Activated CD8-positive, alpha-beta memory T cell treated with anti-CD3 and anti-CD28 coated beads, Interleukin-2, amount 50 U/mL, for 24 hours (primary cell): ENCODE measurements at regions not wholly inside any gene's neighbourhood (a gene's known extent, or its start where the extent isn't known, plus 50 kb on each side); places are given as distances from the start of the nearest gene placed in this dataset.
"Not testable (repeated sequence)": the region's sequence is repeated elsewhere in the genome, so short reads cannot be mapped to it uniquely, and the experiment has no call there.

ENCODE experiments used
- DNase-seq: peaks from one replicate; pipeline ENCODE4 v3.0.0-alpha.2; 2020; ENCODE audit errors: extremely low read depth

DNA sequence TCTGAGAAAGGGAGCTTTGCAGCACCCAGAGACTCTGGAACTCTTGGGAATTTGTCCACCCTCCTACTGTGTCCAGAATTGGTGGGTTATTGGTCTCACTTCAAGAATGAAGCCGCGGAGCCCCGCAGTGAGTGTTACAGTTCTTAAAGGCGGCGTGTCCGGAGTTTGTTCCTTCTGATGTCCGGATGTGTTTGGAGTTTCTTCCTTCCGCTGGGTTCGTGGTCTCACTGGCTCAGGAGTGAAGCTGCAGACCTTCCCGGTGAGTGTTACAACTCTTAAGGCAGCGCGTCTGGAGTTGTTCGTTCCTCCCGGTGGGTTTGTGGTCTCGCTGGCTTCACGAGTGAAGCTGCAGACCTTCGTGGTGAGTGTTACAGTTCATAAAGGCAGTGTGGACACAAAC is 824.7 kb downstream of the LRRTM4 start:
- DNase-seq, result not testable (repeated sequence)

DNA sequence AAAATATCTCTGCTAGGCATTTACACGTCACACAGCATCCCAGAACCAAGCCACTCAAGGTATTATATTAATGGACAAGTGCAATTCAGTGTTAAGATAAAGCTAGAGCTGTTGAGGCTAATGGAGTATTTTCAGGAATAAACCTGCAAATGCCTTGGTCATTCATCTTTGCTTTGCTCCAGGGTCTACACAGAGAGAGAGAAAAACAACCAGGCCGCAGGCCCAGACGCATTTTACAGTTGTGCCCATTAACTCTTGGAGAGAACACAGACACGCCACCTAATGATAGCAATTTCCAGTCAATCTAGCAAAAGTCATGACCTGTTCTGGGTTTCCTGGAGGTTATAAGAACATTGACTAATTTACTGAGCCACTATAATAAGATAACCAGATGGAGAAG is 829.3 kb downstream of the LRRTM4 start:
- no peak for DNase-seq

DNA sequence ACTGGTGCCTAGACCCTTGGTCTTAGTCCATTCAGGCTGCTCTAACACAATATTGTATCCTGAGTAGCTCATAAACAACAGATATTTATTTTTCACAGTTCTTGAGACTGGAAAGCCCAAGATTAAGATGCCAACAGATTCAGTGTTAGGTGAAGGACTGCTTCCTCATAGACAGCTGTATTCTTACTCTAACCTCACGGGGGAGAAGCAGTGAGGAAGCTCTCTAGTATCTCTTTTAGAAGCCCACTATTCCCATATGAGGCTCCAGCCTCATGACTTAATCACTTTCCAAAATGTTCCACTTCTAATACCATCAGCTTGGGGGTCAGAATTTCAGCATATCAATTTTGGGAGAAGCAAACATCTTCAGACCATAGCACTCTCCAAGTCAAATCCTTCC is 833.4 kb downstream of the LRRTM4 start:
- no peak for DNase-seq

DNA sequence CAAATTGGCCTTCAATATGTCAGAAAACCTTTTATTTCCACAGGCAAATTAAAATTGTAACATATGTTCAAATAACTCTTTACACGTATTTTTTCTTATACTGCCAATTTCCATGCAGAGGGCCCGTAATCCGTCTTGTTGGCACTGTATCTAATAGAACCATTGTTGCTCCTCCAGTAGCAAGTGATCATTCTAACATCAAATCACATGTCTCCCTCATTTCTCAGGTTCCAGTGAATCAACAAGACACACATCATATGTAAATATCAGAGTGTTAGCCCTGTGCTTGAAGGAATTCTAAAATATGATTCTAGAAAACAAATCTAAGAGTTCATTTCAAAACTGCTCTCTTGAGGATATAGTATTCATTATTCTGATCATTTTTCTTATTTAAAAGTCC is 834.3 kb downstream of the LRRTM4 start:
- no peak for DNase-seq

DNA sequence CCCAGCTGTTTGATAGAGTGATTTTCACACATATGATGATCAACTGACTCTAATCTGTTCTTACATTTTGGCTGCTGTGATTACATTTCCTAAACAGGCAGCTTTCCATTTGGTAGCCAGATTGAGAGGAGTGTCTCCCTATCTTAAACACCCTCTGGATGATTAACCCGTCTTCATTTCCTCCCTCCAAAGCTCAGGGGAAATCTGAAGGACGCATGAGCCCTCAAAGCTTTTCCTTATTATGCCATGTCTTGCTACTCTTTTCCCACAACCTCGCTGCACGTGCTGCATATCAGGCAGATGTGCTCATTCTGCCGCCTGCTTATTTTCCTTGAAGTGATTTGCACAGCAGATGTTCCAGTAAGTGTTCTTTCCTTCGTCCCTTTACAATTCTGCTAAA is 837.4 kb downstream of the LRRTM4 start:
- DNase-seq, result no peak

DNA sequence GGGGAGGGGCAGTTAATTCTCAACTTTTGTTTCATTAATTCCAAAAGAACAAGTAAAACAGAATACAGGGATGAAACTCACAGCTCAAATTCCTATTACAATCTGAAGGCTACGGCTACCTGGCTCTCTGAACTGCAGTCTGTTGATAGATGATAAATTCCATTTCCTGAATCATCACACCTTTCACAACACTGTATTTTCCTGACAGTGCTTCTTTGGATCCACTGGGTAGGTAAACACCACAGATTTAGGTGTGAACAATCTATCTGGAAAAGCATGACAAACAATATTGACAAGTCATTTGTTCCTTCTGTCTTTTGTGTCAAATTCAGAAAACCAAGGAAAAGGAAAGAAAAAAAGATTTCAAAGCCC is 843.2 kb downstream of the LRRTM4 start:
- DNase-seq, result no peak

DNA sequence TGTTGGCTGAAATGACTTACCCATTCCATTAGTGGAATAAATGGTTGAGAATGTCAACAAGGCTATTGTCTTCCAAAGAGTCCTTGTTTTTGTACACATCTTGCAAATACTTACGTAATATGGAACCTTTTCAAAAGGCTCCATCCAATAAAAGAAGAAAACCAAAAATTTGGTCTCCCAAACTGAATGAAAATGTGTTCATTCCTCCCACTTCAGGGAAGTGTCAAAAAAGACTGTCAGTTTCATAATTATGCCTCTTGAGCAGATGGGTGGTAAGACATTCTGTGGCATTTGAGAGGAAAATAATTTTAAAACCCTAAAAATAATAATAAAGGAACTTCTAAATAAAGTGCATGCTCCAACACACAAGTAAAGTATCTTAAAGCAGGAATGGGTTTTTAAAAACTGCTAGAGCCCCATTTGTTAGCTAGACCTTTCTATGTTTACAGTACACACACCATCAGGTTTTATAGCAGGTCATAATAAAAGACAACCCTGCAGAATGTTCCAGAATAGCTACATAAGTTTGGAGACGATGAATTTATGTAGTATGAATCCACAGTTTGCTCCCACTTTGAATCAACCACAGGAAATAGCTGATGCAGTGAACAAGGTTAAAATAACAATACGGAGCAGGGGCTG is 843.7 kb downstream of the LRRTM4 start:
- no peak for DNase-seq

DNA sequence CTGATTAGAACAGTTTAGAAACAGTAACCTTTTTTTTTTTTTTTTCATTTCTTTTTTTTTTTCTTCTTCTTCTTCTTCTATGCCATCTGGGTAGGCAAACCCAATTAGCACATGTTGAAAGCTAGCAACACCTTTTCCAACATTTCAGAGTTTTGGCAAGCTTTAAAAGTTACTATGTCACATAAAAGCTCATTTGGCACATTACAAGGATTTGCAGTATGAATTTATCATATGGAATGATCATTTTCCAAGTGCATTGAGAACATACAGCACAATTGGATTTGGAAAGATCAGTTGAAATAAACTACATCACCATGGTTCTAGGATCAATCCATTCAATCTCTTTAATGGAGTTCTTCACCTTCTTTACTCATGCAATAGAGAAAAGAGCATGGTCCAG is 847.0 kb downstream of the LRRTM4 start:
- no peak for DNase-seq

DNA sequence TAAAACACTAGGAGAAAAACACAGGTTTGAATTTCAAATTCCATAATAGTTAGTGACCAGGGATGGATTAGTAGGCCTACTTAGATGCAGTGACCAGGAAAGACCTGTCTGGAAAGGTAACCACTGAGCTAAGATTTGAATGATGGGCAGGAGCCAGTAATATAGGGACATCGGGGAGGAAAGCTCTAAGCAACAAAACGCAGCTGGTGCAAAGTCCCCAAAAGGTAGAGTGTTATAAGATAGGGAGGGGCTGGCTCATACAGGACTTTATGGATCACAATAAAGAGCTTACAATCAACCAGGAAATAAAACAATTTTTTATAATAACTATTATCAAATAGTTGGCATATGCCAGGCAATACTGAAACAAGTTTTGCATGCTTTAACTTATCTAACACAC is 849.4 kb downstream of the LRRTM4 start:
- DNase-seq, result no peak

DNA sequence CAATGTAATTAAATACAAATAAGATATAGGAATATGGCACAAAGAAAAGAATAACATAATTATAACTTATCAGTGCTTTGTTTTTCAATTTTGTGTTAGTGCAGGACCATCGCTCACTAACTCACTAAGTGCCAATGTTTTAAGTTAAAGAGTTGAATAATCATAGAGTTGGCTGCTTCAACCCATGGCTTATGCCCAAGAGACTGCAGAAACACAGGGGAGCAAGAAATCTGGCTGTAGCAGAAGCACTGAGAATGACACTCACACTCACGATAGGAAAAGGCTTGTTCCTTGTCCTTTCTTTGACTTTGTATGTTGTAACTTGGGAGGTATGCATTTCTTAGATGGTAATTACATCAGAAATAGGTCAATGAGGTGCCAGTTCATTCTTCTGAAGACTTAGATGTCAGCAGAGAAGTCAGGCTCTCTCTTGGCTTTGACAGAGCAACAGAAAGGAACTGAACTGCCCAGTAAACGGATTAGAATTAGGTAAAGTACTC is 852.2 kb downstream of the LRRTM4 start:
- no peak for DNase-seq

DNA sequence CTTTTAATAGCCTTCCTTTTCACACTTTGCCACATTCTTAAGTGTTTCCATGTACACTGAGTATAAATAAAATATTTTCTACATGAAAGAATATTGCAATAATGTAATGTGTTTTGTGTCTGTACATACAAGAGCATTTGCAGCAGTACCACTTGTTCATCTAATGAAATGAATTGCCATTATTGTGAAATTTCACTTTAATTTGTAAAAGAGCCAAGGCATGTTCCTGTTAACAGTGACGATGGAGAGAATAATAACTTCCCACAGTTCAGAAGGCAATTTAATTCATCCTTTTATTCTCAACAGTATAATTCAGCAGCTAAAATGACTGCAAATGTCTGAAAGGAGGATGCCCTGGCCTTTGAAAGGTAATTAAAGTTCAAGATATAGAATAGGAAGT is 853.9 kb downstream of the LRRTM4 start:
- DNase-seq, result no peak

DNA sequence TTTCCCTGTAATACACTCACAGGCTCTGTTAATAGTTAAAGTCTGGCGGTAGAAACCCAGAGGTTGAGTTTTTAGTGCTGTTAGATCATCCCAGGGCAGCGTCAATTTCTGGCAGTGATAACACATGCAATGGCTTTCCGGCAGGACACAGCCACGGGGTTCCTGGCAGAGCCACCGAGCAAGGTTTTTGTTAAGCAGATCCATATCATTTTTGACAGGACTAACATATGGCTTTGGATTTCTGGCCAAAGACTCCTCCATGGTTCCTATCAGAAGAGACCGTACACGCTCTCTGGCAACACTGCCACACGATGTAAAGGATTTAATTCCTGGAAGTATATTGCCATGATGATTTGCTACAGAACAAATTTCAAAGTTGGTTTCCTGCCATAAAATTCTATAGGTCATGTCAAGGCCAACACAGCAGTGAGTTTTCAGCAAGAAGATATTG is 854.3 kb downstream of the LRRTM4 start:
- no peak for DNase-seq

DNA sequence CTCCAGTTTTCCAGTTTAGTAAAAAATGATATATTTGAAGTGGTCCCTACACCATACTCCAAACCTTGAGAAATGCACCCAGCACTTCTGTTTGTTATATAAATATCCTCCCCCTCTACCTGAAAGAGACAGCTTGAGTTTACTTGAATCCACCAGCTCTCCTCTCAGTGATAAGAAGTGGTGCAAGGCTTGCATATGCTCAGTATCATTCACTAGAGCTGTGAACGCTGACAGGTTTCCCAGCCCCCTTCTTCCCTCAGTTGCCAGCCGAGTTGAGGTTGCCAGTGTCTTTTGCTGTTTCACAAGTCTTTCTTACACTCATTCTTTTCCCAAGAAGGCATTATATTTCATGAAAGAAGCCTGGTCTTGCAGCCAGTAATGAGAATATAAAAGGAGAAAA is 880.0 kb downstream of the LRRTM4 start:
- DNase-seq, result no peak

DNA sequence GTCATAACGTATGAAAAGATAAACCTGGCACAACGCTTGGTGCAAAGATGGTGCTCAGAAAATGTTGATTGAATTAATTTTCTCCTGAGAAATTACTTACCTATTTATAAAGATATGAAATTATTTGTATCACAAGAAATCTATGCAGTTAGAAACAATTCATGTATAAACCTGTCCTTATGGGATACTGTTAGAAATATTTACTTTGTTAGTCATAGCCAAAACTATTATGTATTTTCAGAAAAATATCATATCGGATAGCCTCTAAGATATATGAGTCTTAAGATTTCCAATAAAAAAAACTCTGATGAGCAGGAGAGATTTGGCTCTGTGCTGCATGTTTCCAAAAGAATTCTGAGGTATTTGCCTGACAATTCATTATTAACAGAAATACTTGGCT is 880.7 kb downstream of the LRRTM4 start:
- DNase-seq, result no peak

DNA sequence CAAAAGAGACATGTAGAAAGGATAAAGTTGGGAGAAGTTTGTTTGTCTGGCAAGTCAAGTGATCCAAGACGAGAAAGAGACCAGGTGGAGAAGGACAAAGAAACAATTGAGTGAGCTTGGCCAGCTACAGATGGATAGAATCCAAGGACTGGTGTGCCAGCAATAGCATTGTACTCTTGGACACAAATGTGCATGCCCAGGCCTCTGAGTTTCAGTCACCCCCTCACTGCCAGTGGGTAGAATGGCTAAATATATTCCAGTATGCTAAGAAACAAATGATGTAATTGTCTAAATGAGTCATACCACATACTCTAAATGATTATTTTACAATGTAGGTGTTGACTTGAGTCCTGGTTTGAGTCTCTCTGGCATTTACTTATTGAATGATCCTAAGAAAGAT is 881.3 kb downstream of the LRRTM4 start:
- DNase-seq, result no peak

DNA sequence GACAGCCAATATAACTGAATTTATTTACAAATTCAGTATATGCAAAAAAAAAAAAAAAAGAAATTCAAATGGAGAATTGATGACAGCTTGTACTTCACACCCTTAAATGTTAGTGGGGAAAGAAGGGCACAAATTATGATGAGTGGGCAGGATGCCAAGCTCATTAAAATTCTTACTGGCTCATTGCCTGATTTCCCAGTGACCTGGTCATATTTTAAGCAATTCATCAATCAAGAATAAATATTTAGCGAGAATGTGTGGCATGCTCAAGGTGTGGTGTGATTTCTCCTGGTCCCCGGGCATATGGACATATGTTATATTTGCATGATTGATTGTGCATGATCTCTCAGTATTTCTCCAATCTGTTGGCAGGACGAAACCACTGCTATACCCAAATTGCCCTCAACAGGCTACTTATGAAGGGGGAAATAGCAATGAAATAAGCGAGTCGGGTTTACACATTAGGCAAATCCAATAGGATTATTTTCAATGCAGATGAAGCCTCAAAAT is 883.0 kb downstream of the LRRTM4 start:
- no peak for DNase-seq

DNA sequence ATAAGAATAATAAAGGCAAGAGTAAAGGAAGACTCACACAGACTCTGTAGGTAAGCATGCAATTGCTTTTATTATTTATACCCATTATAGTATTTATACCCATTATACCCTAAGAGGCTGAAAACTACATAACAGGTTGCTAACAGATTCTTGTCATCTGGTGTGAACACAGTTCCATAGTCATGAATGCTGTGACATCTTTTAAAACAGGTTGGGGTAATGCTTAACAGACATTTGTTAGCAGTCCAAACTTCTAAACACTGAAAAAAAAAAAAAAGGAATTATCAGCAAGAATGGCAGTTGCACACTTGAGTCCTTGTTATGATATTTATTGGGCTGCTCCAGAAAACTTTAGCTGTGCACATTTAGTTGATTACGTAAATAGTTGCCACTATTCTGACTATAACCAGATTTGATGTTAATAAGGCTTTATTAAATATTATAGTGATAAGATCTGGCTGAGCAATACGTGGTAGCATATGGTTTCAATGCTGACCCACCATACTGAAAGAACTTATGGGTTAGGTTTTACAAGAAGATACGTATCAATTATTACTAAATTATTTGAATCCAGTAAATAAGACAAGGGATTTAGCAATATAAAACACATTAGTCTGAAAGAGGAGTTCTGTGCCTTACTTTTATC is 888.8 kb downstream of the LRRTM4 start:
- DNase-seq, result no peak

DNA sequence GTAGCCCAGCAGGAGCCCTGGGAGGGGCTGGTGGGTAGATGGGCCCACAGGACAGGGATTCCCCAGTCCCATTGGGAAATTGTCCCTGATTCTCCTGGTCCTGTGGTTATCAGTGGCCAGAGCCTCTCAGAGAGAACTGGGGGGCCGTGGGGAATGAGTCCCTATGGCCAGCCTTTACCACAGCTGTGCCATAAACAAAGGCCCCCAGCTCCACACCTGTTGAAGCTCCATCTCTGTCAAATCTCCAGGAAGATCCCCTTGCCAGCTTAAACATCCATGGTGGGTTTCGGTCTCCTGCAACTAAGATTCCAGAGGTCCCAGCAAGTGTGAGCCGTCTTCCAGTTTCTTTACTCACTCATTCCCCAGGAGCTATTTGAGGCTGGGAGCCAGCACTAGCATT is 897.1 kb downstream of the LRRTM4 start:
- no peak for DNase-seq

DNA sequence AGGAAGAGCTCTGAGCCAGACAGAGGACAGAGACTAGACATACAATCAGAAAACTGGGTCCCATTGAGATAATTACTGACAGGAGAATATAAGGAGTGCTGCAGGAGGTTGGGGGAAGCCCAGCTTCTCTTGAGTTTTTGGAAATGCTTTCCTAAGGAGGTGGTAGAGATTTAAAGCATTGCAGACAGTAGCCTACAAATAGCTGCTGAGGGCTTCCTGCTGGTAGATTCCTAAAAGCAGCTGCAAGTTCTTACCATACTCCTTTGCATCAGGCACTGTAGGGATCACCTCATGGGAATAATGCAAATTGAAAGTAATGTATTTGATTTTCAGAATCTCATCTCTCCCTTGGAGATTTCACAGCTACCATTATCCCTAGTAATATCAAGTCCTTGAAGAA is 902.6 kb upstream of the GCFC2 start:
- DNase-seq, result no peak

DNA sequence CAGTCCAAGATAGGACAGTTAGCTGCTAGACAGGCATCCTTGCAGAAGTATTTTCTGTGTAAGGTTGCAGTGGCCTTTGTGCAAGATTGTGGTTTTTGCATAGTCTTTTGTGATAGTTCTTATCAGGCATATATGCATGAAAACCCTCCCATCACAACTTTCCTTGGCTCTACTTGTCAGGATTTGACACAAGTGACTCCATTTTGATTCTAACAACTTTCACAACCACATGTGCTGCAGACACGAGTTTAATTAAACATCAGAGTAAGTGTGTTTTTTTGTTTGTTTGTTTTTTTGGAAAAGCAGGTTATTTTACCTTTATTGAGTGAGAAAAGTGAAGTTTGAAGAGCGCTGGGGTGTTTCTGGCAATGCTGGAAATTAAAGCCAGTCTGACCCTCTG is 902.0 kb upstream of the GCFC2 start:
- DNase-seq, result no peak

DNA sequence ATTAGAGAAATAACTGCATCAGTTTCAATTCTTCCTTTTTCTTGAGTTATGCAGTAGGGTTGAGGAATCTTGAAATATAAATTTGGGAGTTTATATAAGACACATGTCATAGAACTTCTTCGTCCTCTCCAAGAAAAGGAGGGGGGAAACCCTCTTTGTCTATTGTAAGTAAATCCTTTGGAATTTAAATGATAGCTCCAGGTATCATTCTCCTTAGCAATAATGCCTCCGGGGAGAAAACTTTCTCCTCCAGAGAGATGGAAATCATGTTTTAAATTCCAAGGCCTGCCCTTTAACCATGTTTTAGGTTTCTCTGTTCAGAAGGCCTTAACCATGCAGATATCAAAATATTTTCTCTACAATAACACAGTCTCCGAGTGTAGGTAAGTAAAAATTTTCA is 899.7 kb upstream of the GCFC2 start:
- no peak for DNase-seq

DNA sequence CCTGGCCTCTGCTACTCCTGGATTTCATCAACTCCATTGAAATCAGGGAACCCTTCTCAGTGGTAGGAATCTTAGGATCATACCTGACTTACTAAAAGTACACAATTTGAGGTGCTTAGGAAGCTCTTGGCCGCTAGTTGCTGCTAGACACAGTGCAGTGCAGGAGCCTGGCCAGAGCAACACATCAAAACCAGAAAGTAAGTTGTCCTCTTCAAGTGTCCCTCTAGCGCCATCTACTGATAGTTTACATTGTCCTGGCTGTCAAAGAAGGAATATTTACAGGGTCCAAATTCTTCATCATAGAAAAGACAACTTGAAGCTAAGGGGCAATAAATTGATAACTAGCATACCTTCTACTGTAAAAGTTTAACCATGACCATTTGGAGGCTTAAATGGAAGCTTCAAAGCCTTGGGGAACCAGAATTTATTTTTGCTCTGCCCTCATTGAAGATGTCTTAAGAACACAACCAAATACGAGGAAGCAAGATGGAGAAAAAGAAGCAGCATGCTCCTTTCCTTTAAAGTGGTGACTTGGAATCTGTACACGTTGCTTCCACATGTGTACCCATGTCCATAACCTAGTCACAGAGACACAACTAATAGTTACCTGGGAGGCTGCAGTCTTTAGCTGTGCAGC is 889.1 kb upstream of the GCFC2 start:
- no peak for DNase-seq

DNA sequence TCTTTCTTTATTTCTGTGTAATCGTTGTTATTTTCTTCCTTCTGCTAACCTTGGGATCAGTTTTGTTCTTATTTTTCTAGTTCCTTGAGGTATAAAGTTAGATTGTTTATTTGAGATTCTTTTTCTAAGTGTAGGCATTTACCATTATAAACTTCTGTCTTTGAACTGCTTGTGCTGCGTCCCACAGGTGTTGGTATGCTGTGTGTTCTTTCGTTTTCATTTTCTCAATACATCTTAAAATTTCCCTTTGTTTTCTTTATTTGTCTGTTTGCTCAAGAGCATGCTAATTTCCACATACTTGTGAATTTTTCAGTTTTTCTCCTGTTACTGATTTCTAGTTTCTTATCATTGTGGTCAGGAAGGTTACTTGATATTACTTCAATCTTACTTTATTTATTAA is 873.8 kb upstream of the GCFC2 start:
- no peak for DNase-seq
